Left ventricle myocardium superior (tissue), 1 donor: ENCODE measurements at regions not wholly inside any gene's neighbourhood (a gene's known extent, or its start where the extent isn't known, plus 50 kb on each side); places are given as distances from the start of the nearest gene placed in this dataset.
"Not testable (repeated sequence)": the region's sequence is repeated elsewhere in the genome, so short reads cannot be mapped to it uniquely, and the experiment has no call there.

Experiments used
- ATAC-seq: fragments of 200-7000 bp; cut with Tn5 transposase; one replicate; pipeline ENCODE4 v1.9.1; 2020; ENCODE audit warnings: mild to moderate bottlenecking, moderate library complexity
- DNase-seq: peaks from one replicate; pipeline ENCODE4 v3.0.0-alpha.2; 2020
- intact Hi-C: fragments of 100-400 bp; cut with micrococcal nuclease; formaldehyde crosslinking; loops from one replicate; pipeline ENCODE4 v1.11.0; 2022
- donor health status: DM: no; HTN: yes; CAD: no; lungs with severe emphysema.

DNA sequence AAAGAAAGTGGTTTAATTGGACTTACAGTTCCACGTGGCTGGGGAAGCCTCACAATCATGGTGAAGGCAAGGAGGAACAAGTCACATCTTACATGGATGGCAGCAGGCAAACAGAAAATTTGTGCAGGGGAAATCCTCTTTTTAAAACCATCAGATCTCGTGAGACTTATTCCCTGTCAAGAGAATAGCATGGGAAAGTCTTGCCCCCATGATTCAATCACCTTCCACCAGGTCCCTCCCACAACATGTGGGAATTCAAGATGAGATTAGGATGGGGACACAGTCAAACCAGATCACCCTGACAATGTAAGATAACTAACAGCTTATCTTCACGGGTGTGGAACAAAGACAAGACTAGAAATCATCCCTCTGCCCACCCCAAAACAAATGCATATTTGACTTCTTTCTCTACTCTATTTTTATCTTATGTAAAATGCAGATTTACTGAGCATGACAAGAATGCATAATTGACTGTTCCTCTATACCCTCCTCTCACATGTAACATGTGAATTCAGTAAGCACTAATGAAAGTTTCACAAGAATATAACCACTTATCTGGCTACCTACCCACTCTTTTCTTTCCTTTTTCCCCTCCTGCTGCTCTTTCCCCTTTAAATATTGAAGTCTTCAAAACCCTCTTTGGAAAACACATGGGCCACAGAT, 110.8 kb upstream of the METTL14 start:
- DNase-seq, intact Hi-C loops, ATAC-seq: not testable (repeated sequence)

- peak; percentile 95 for ATAC-seq
- intact Hi-C loops, DNase-seq: not testable (repeated sequence)
These were observed 110.1 kb upstream of the METTL14 start for GRCh38 chr4:118575057-118575456.

DNA sequence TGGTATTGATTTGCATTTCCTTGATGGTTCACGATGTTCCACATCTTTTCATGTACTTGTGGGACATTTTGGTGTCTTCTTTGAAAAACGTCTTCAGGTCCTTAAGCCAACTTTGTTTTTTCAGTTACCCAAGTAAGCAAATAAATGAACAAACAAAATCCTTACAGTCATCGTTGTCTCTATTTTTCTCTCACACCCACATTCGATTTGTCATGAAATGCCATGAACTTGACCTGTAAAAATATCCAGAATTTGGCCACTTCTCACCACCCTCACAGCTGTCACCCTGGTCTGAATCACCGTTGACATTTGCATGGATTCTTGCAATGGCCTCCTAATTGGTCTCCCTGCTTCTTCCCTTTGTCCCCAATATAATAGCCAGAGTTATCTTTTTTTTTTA, 109.5 kb upstream of the METTL14 start:
- DNase-seq, ATAC-seq, intact Hi-C loops: not testable (repeated sequence)

DNA sequence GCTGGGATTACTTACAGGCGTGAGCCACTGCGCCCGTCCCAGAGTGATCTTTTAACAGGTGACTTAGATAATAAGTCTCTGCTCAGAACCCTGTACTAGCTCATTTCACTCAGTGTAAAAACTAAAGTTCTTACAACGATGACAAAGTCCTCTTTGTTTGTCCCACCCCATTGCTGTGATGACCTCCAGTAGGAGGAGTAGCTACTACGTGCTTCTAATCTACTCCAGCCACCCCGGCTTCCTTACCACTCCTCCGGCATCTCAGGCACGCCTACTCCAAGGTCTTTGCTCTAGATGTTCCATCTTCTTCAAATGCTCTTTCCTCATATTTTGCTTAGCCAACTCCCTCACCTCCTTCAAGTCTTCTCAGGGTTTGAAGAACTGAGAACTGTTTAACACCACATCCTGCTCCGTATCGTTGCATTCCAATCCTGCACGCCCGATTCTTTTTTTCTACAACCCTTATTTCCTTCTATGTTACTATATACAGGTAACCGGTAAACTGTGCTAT, 108.4 kb upstream of the METTL14 start:
- DNase-seq, ATAC-seq, intact Hi-C loops: not testable (repeated sequence)

DNA sequence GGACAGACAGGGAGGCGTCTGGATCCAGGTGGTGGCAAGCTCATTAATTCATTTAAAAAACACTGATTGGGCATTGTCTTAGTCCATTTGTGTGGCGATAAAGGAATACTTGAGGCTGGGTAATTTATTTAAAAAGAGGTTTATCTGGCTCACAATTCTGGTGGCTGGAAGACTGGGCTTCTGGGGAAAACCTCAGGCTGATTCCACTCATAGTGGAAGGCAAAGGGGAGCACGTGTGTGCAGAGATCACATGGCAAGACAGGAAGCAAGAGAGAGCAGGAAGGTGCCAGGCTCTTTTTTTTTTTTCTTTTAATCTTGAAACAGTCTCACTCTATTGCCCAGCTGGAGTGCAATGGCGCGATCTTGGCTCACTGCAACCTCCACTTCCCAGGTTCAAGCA, 100.2 kb upstream of the METTL14 start:
- no peak for DNase-seq
- ATAC-seq: no peak
- intact Hi-C loops: no loop called here

DNA sequence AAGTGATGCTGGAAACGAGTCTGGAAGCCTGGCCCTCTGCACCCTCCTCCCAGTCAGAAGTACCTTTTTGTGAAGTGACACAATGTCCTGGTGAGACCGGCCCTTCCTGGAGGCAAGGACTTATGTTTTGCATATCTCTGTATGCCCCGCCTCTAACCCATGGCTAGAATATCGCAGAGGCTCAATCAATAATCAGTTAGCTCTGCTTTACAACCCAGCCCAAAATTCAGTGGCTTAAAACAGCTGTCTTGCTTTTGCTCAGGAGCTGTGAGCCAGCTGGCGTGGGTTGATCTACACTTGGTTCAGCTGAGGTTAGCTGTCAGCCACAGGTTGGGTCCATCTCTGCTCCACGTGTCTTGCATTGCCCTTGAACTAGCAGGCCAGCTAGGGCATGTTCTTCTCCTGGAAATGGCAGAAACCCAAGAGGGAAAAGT, 98.8 kb upstream of the METTL14 start:
- ATAC-seq: peak; percentile 87
- peak; percentile 76 for DNase-seq
- intact Hi-C loops: no loop called here

DNA sequence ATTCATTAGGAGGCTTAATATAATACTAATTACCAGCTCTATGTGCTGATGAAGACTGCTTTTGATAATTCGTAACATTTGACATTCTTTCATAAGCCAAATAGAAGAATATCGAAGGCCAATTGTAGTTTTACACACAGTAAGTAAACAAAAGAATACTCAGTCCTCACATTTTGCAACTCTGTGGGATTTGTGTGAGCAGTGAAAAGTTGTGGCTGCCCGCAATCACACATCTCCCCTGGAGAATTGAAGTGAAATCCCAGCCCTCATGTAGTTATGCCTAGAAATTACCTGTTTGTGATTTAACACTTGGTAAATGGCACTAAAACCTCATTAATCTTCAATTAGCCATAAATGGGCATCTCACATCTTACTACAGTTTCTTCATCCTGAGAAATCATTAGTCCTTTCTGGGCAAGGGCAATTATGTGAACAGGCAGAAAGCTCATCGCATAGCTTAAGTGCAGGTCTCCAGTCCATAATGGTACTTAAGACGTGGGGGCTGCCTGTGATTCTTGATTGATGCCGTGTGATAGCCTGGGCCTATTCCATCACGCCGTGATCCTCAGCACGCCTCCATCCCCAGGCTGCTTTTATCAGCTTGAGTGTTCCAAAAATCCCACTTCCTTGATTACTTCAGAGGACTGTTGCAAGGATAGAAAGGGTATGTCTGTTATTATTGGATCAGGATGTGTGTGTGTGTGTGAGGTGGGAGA, 97.9 kb upstream of the METTL14 start:
- DNase-seq (no peak), ATAC-seq (no peak)
- intact Hi-C loops: no loop called here

GRCh38 chr4:118587946-118588345, 97.2 kb upstream of the METTL14 start:
- intact Hi-C loops: no loop called here
- DNase-seq (no peak), ATAC-seq (no peak)

DNA sequence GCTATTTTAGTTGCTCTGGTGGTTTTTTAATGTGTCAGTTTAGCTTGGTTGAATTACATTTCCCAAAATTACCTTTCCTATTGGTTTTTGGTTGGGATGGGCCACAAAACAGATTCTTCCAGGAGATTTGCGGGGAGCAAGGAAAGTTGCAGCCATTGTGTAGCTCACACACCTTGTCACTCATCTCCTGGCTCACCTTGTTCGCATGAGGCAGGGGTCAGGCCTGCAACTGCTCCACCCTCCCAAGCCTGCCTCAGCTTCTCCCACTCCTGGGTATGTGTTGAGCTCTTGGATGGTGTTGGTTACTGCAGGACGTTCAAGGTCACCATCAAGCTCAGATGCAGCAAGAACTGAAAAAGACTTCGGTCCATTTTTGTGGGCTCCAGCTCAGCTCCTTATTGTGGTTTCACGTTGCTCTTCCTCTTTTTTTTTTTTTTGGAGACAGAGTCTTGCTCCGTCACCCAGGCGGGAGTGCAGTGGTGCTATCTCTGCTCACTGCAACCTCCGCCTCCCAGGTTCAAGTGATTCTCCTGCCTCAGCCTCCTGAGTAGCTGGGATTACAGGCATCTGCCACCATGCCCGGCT, 95.6 kb upstream of the METTL14 start:
- intact Hi-C loops: no loop called here
- no peak for DNase-seq
- no peak for ATAC-seq

- peak; percentile 98 for ATAC-seq
- intact Hi-C loops: not testable (repeated sequence)
- peak; percentile 95 for DNase-seq
These were observed 93.7 kb upstream of the METTL14 start for GRCh38 chr4:118591339-118592046.

DNA sequence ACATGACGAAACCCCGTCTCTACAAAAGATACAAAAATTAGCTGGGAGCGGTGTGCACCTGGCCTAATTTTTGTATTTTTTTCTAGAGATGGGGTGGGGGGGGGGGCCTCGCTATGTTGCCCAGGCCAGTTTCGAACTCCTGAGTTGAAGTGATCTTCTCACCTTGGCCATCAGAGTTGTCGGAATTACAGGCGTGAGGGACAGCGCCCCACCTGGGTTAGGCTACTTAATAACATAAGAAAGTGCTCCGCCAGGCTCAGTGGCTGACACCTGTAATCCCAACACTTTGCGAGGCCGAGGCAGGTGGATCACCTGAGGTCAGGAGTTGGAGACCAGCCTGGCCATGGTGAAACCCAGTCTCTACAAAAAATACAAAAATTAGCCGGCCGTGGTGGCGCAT, 92.9 kb upstream of the METTL14 start:
- DNase-seq, intact Hi-C loops, ATAC-seq: not testable (repeated sequence)

DNA sequence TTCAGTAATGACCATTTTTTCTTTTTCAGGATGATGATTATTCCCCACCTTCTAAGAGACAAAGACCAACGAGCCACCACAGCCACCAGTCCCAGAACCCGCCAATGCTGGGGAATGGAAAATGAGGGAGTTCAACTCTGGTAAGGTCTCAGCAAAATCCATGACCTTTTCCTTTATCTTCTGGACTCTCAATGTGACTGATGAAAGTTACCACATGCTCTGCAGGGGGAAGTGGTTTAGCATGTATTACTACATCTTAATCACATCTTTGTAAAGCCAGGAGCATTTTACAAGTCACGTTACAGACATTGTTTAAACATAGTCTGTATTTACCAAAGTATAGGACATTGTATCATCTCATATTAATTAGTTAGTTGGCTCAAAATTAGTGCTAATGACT, 89.3 kb upstream of the METTL14 start:
- DNase-seq, intact Hi-C loops, ATAC-seq: not testable (repeated sequence)

GRCh38 chr4:118625097-118625496, 60.1 kb upstream of the METTL14 start:
- ATAC-seq, intact Hi-C loops, DNase-seq: not testable (repeated sequence)

- ATAC-seq, intact Hi-C loops, DNase-seq: not testable (repeated sequence)
These were observed 55.5 kb upstream of the METTL14 start for GRCh38 chr4:118629697-118630096.

- intact Hi-C loops: not testable (repeated sequence)
- DNase-seq: peak; percentile 23
These were observed 54.3 kb upstream of the METTL14 start for GRCh38 chr4:118630897-118631296.

GRCh38 chr4:118631321-118632050, 53.7 kb upstream of the METTL14 start:
- DNase-seq, intact Hi-C loops, ATAC-seq: not testable (repeated sequence)

More at GRCh38 chr4:118630897-118631296, 54.3 kb upstream of the METTL14 start:
- ATAC-seq: not testable (repeated sequence)

DNA sequence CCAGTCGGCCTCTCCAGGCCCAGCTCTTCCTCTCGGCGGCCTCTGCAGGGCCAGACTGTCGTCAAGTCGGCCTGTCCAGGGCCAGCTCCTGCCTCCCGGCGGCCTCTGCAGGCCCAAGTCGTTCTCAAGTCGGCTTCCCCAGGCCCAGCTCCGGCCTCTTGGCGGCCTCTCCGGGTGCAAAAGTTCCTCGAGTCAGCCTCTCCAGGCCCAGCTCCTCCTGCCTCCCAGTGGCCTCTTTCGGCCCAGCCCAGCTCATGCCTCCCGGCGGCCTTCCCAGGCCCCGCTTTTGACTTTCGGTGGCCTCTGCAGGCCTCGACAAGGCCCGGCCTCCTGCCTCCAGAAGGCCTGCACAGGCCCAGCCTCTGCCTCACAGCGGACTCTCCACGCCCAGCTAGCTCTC, 51.7 kb upstream of the METTL14 start:
- intact Hi-C loops, DNase-seq, ATAC-seq: not testable (repeated sequence)

GRCh38 chr4:118634126-118634875, 50.9 kb upstream of the METTL14 start:
- DNase-seq, ATAC-seq, intact Hi-C loops: not testable (repeated sequence)
